SK-N-SH treated with all-trans-retinoic acid at 6 μM for 48 hours (cell line): ENCODE measurements at regions not wholly inside any gene's neighbourhood (a gene's known extent, or its start where the extent isn't known, plus 50 kb on each side); places are given as distances from the start of the nearest gene placed in this dataset.
"Not testable (repeated sequence)": the region's sequence is repeated elsewhere in the genome, so short reads cannot be mapped to it uniquely, and the experiment has no call there.

ENCODE experiments used
- ATAC-seq: fragments of 200-7000 bp; cut with Tn5 transposase; 3 replicates; pipeline ENCODE4 v1.9.1; 2020; ENCODE audit warnings: mild to moderate bottlenecking, moderate library complexity
- ARNTL ChIP-seq: fragments of 450-650 bp; formaldehyde crosslinking; IDR thresholded peaks from 2 replicates; pipeline ENCODE4 v1.5.0; 2020; ENCODE audit warnings: low read depth, mild to moderate bottlenecking, moderate library complexity, borderline replicate concordance
- CSDC2 ChIP-seq: fragments of 250-450 bp; sonication (Bioruptor Pico); IDR thresholded peaks from 2 replicates; pipeline ENCODE4 v1.5.0; 2020; ENCODE audit warnings: mild to moderate bottlenecking, moderate library complexity
- ESRRG ChIP-seq: fragments of 250-450 bp; sonication (Bioruptor Pico); IDR thresholded peaks from 2 replicates; pipeline ENCODE4 v1.6.1; 2021; ENCODE audit warnings: mild to moderate bottlenecking
- ISL1 ChIP-seq: fragments of 250-450 bp; sonication (Bioruptor Pico); IDR thresholded peaks from 2 replicates; pipeline ENCODE4 v2.1.2; 2022; ENCODE audit warnings: mild to moderate bottlenecking, moderate library complexity
- OSR1 ChIP-seq: fragments of 250-450 bp; sonication (Bioruptor Pico); IDR thresholded peaks from 2 replicates; pipeline ENCODE4 v1.8.0; 2022; ENCODE audit warnings: moderate library complexity, mild to moderate bottlenecking, inconsistent platforms
- PPARA ChIP-seq: fragments of 250-450 bp; sonication (Bioruptor Pico); IDR thresholded peaks from 2 replicates; pipeline ENCODE4 v1.5.0; 2020; ENCODE audit warnings: mild to moderate bottlenecking, borderline replicate concordance
- RARB ChIP-seq: fragments of 250-450 bp; sonication (Bioruptor Pico); IDR thresholded peaks from 2 replicates; pipeline ENCODE4 v1.8.0; 2021; ENCODE audit warnings: mild to moderate bottlenecking, moderate library complexity
- SNAI2 ChIP-seq: fragments of 250-450 bp; sonication (Bioruptor Pico); IDR thresholded peaks from 2 replicates; pipeline ENCODE4 v1.5.0; 2020; ENCODE audit warnings: mild to moderate bottlenecking, moderate library complexity
- TCF4 ChIP-seq: fragments of 250-450 bp; sonication (Bioruptor Pico); IDR thresholded peaks from 2 replicates; pipeline ENCODE4 v1.8.0; 2021; ENCODE audit warnings: mild to moderate bottlenecking, moderate library complexity, borderline replicate concordance
- TOX ChIP-seq: fragments of 250-450 bp; sonication (Bioruptor Pico); IDR thresholded peaks from 2 replicates; pipeline ENCODE4 v1.8.0; 2021; ENCODE audit warnings: mild to moderate bottlenecking, moderate library complexity, borderline replicate concordance
- ZC3H10 ChIP-seq: fragments of 250-450 bp; sonication (Bioruptor Pico); IDR thresholded peaks from 2 replicates; pipeline ENCODE4 v1.5.1; 2021; ENCODE audit warnings: mild to moderate bottlenecking, moderate library complexity
- ZFP3 ChIP-seq: fragments of 250-450 bp; sonication (Bioruptor Pico); IDR thresholded peaks from 2 replicates; pipeline ENCODE4 v1.5.0; 2020; ENCODE audit warnings: mild to moderate bottlenecking, moderate library complexity
- ZFP30 ChIP-seq: fragments of 450-650 bp; formaldehyde crosslinking; IDR thresholded peaks from 2 replicates; pipeline ENCODE4 v1.5.0; 2022; ENCODE audit warnings: mild to moderate bottlenecking, moderate library complexity
- ZNF565 ChIP-seq: fragments of 450-650 bp; formaldehyde crosslinking; conservative IDR thresholded peaks from 2 replicates; pipeline ENCODE4 v1.5.0; 2020; ENCODE audit warnings: low read depth, mild to moderate bottlenecking, moderate library complexity
- ZNF70 ChIP-seq: fragments of 450-650 bp; formaldehyde crosslinking; IDR thresholded peaks from 2 replicates; pipeline ENCODE4 v1.5.0; 2020; ENCODE audit warnings: mild to moderate bottlenecking, moderate library complexity
- ZNF8 ChIP-seq: fragments of 450-650 bp; formaldehyde crosslinking; IDR thresholded peaks from 2 replicates; pipeline ENCODE4 v1.5.0; 2020; ENCODE audit warnings: mild to moderate bottlenecking, moderate library complexity
- TF ChIP-seq, protein P1 (sequence below): fragments of 250-450 bp; sonication (Bioruptor Pico); IDR thresholded peaks from 2 replicates; pipeline ENCODE4 v1.8.0; 2021; ENCODE audit warnings: low read depth, mild to moderate bottlenecking, moderate library complexity, borderline replicate concordance
- TF ChIP-seq, protein P2 (sequence below): fragments of 250-450 bp; sonication (Bioruptor Pico); IDR thresholded peaks from 2 replicates; pipeline ENCODE4 v1.5.1; 2020; ENCODE audit warnings: low read depth, mild to moderate bottlenecking, moderate library complexity
- TF ChIP-seq, protein P3 (sequence below): fragments of 250-450 bp; sonication (Bioruptor Pico); IDR thresholded peaks from 2 replicates; pipeline ENCODE4 v1.8.0; 2020; ENCODE audit warnings: mild to moderate bottlenecking, moderate library complexity, borderline replicate concordance

DNA sequence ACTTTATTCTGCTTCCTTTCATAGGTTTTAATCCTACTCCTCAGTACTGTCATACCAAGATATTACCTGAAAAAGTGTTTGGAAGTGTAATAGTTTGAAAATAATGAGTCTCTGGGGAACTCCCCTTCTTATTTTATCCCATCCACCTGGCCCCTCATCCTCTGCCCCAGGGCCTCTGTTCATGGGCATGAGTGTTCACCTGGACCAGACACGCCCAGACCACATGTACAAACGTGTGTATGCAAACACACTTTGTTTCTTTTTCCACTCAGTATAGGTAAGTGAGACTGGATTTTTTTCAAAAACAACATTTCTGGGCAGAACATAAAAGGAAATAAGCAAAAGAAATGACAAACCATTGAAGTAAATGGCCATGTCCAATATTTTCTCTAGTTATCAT lies 62.1 kb upstream of the THSD7B start (continued):
- TF ChIP-seq RARB = no peak
- no peak for TF ChIP-seq ISL1 (CRISPR knock-in tag)
- TF ChIP-seq ARNTL = no peak
- TF ChIP-seq ZNF565 (CRISPR knock-in tag) = no peak
- TF ChIP-seq, protein P1, sequence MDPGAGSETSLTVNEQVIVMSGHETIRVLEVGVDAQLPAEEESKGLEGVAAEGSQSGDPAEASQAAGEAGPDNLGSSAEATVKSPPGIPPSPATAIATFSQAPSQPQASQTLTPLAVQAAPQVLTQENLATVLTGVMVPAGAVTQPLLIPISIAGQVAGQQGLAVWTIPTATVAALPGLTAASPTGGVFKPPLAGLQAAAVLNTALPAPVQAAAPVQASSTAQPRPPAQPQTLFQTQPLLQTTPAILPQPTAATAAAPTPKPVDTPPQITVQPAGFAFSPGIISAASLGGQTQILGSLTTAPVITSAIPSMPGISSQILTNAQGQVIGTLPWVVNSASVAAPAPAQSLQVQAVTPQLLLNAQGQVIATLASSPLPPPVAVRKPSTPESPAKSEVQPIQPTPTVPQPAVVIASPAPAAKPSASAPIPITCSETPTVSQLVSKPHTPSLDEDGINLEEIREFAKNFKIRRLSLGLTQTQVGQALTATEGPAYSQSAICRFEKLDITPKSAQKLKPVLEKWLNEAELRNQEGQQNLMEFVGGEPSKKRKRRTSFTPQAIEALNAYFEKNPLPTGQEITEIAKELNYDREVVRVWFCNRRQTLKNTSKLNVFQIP (CRISPR knock-in tag) = no peak
- TF ChIP-seq, all 23 proteins: peak for 0

DNA sequence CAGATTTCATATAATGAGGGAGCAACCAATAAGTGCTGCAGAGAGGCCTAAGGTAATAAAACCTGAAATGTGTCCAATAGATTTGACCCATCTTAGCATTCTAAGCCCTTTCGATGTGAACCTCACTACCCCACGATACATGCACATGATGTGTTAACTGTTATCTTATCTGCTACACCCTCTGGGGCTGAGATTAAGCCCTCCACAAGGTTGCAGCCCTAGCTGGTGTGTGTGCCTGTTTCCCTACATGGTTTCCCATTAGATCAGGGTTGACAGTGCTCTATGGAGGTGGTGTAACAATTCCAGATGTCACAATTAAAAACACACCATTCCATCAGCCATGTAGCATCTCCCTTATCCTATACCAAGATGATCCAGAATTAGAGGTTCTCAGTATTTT lies 68.9 kb upstream of the THSD7B start:
- TF ChIP-seq ZFP3 (CRISPR knock-in tag) (no peak), CSDC2 (no peak), ARNTL (no peak), PPARA (CRISPR knock-in tag) (no peak), ESRRG (CRISPR knock-in tag) (no peak), TOX (CRISPR knock-in tag) (no peak), OSR1 (CRISPR knock-in tag) (no peak)
- TF ChIP-seq, protein P2, sequence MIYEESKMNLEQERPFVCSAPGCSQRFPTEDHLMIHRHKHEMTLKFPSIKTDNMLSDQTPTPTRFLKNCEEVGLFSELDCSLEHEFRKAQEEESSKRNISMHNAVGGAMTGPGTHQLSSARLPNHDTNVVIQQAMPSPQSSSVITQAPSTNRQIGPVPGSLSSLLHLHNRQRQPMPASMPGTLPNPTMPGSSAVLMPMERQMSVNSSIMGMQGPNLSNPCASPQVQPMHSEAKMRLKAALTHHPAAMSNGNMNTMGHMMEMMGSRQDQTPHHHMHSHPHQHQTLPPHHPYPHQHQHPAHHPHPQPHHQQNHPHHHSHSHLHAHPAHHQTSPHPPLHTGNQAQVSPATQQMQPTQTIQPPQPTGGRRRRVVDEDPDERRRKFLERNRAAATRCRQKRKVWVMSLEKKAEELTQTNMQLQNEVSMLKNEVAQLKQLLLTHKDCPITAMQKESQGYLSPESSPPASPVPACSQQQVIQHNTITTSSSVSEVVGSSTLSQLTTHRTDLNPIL (CRISPR knock-in tag) = no peak
- TF ChIP-seq, all 23 proteins: peak for 0
- no peak for ATAC-seq

DNA sequence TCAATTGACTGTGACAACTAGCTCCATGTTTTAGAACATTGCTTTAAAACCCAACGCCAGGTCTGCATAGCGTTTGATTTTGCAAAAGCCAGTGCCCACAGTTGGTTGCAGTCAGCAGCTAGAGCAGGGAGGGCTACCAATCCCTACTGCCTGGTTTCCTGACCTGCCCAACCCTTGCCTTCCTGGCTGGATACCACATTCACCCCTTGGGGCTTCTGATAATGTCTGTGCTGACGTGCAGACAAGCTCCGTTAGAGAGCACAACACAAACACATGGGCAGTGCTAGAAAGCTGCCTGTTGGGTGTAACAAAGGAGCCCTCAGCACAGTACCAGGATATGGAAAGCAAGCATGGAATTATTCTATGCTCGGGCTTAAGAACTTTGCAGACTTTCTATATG lies 71.4 kb upstream of the THSD7B start:
- no peak for ATAC-seq
- TF ChIP-seq ZC3H10 (CRISPR knock-in tag) = no peak
- TF ChIP-seq ZFP3 (CRISPR knock-in tag) = no peak

DNA sequence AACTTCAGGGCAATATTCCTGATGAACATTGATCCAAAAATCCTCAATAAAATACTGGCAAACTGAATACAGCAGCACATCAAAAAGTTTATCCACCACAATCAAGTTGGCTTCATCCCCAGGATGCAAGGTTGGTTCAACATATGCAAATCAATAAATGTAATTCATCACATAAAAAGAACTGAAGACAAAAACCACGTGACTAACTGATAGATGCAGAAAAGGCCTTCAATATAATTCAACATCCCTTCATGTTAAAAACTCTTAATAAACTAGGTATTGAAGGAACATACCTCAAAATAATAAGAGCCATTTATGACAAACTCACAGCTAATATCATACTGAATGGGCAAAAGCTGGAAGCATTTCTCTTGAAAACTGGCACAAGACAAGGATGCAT lies 85.3 kb upstream of the THSD7B start:
- ATAC-seq = not testable (repeated sequence)

DNA sequence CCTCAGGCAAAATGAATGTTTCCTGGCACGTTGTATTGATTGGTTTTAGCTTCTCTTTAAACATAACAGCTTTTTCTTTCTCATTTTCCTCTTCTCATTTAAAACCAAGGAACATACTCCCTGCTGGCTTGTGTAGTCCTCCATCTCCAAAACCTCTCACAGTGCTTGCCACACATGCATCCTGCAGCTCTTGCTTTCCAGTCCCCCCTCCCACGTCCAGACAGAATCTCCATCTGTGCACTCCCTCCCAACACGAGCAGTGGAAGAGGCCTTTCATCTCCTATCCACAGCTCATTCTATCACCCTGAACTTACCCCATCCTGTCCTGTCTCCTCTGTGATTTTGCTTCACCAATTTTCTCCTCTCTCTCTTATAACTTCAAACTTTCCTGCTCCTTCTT lies 99.6 kb upstream of the THSD7B start:
- TF ChIP-seq ZFP30 (CRISPR knock-in tag) (no peak), SNAI2 (CRISPR knock-in tag) (no peak), ZNF8 (CRISPR knock-in tag) (no peak), ZC3H10 (CRISPR knock-in tag) (no peak)
- TF ChIP-seq, protein P2 (CRISPR knock-in tag) = no peak
- TF ChIP-seq, protein P3, sequence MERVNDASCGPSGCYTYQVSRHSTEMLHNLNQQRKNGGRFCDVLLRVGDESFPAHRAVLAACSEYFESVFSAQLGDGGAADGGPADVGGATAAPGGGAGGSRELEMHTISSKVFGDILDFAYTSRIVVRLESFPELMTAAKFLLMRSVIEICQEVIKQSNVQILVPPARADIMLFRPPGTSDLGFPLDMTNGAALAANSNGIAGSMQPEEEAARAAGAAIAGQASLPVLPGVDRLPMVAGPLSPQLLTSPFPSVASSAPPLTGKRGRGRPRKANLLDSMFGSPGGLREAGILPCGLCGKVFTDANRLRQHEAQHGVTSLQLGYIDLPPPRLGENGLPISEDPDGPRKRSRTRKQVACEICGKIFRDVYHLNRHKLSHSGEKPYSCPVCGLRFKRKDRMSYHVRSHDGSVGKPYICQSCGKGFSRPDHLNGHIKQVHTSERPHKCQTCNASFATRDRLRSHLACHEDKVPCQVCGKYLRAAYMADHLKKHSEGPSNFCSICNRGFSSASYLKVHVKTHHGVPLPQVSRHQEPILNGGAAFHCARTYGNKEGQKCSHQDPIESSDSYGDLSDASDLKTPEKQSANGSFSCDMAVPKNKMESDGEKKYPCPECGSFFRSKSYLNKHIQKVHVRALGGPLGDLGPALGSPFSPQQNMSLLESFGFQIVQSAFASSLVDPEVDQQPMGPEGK (CRISPR knock-in tag) = no peak
- ATAC-seq = no peak

DNA sequence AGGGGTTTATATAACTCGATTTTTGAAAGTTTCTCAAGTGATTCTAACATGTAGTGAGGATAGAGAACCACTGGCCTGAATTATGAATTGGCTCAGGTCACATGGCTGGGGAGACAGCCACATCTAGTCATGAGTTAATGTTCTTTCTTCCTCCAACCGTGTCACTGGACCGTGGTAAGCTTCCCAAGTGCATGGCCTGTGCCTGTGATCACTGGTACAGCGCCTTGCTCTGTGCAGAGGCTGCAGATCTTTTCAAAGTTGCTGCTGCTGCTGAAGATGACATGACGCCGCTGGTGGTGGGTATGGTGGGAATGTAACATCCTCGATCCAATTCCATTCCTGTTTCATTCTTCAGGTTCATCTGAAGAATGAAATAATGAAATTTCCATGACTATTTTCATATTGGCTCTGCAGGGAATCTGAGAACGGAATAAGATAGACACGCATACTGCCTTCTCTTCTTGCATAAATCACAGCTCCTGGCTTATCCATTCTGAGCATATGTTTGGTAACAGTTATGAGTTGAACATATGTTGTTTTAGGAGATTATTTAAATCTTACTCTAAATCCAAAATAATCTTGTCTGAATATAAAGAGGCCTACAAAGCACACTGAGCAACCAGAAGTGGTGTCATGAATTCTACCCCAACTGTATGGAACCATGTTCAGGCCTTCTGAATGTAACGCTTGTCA lies 100.5 kb upstream of the THSD7B start:
- TF ChIP-seq ISL1 (CRISPR knock-in tag) (no peak), ZC3H10 (CRISPR knock-in tag) (no peak), ZNF70 (CRISPR knock-in tag) (no peak), ESRRG (CRISPR knock-in tag) (no peak), TCF4 (CRISPR knock-in tag) (no peak), CSDC2 (no peak), SNAI2 (CRISPR knock-in tag) (no peak), TOX (CRISPR knock-in tag) (no peak), ARNTL (no peak)
- TF ChIP-seq, protein P2 (CRISPR knock-in tag) = no peak
- TF ChIP-seq, protein P1 (CRISPR knock-in tag) = no peak
- ATAC-seq = no peak
